Thoracic aorta (tissue), 2 donors: ENCODE measurements at regions not wholly inside any gene's neighbourhood (a gene's known extent, or its start where the extent isn't known, plus 50 kb on each side); places are given as distances from the start of the nearest gene placed in this dataset.

ENCODE experiments used
- ATAC-seq: fragments of 150-250 bp; one replicate; pipeline ENCODE4 v1.8.0; 2017; ENCODE audit warnings: low read depth; ENCODE audit not compliant: insufficient number of reproducible peaks, low FRiP score
- DNase-seq: peaks from one replicate; pipeline ENCODE4 v3.0.0-alpha.2; 2020; ENCODE audit warnings: low spot score
- H3K27ac ChIP-seq, 2 donors: fragments of 200-600 bp; sonication (generic); 1 replicate in 1 of 2; 2 replicates in 1 of 2; pipeline ENCODE4 v1.5.1; 2016; ENCODE audit warnings: mild to moderate bottlenecking in 2 of 2, moderate library complexity in 2 of 2
- H3K27me3 ChIP-seq: fragments of 200-600 bp; sonication (generic); replicated peaks from 2 replicates; pipeline ENCODE4 v1.6.0; 2016; ENCODE audit warnings: mild to moderate bottlenecking; ENCODE audit not compliant: insufficient read depth
- H3K36me3 ChIP-seq: fragments of 200-600 bp; sonication (generic); one replicate; pipeline ENCODE4 v1.5.1; 2016
- H3K4me1 ChIP-seq, 2 donors: fragments of 200-600 bp; sonication (generic); 1 replicate in 1 of 2; 2 replicates in 1 of 2; pipeline versions ENCODE4 v1.5.1 to v1.6.0; 2016; ENCODE audit warnings: low read depth in 2 of 2, mild to moderate bottlenecking in 1 of 2; ENCODE audit not compliant: control insufficient read depth in 1 of 2
- H3K4me3 ChIP-seq: fragments of 200-600 bp; sonication (generic); 2 replicates; pipeline ENCODE4 v1.5.1; 2016; ENCODE audit warnings: mild to moderate bottlenecking
- H3K9me3 ChIP-seq: fragments of 200-600 bp; sonication (generic); 2 replicates; pipeline ENCODE4 v1.5.1; 2016
- CTCF ChIP-seq: fragments of 200-600 bp; sonication (generic); IDR thresholded peaks from one replicate; pipeline ENCODE4 v1.5.1; 2019; ENCODE audit warnings: antibody characterized with exemption

GRCh38 chr10:130877126-130877525, 434.4 kb downstream of the TCERG1L start:
- DNase-seq (no peak), ATAC-seq (no peak)
- Histone ChIP-seq H3K4me3 (no peak overlapping the region), H3K4me1 (no peaks in the 10 kb centered on the region), H3K27ac (no peak overlapping the region), H3K9me3 (no peaks in the 10 kb centered on the region), H3K36me3 (no peaks in the 10 kb centered on the region), H3K27me3 (no peaks in the 10 kb centered on the region)
- TF ChIP-seq CTCF: no peak

GRCh38 chr10:130878131-130878530, 433.4 kb downstream of the TCERG1L start:
- no peak overlapping the region for H3K4me3 ChIP-seq
- no peak for TF ChIP-seq CTCF
- no peaks in the 10 kb centered on the region for H3K36me3 ChIP-seq
- ATAC-seq (no peak), DNase-seq (no peak)
- H3K9me3 ChIP-seq: no peaks in the 10 kb centered on the region
- H3K4me1 ChIP-seq: no peaks in the 10 kb centered on the region
- H3K27ac ChIP-seq: no peak overlapping the region
- H3K27me3 ChIP-seq: no peaks in the 10 kb centered on the region

GRCh38 chr10:130882906-130883305, 428.6 kb downstream of the TCERG1L start:
- no peak overlapping the region for H3K4me3 ChIP-seq
- H3K27me3 ChIP-seq: no peaks in the 10 kb centered on the region
- H3K27ac ChIP-seq: no peak overlapping the region
- H3K4me1 ChIP-seq: no peaks in the 10 kb centered on the region
- no peaks in the 10 kb centered on the region for H3K36me3 ChIP-seq
- TF ChIP-seq CTCF: no peak
- no peaks in the 10 kb centered on the region for H3K9me3 ChIP-seq
- ATAC-seq (no peak), DNase-seq (no peak)

GRCh38 chr10:130884456-130884855, 427.1 kb downstream of the TCERG1L start:
- ATAC-seq (no peak), DNase-seq (no peak)
- no peak for TF ChIP-seq CTCF
- H3K4me1 ChIP-seq: no peaks in the 10 kb centered on the region
- no peaks in the 10 kb centered on the region for H3K36me3 ChIP-seq
- no peaks in the 10 kb centered on the region for H3K9me3 ChIP-seq
- no peak overlapping the region for H3K4me3 ChIP-seq
- no peak overlapping the region for H3K27ac ChIP-seq
- no peaks in the 10 kb centered on the region for H3K27me3 ChIP-seq

- Histone ChIP-seq H3K9me3 (no peaks in the 10 kb centered on the region), H3K27me3 (no peaks in the 10 kb centered on the region)
- ATAC-seq: no peak
Observed at GRCh38 chr10:130885021-130885655, 426.4 kb downstream of the TCERG1L start.

More at GRCh38 chr10:130885021-130885655, 426.4 kb downstream of the TCERG1L start:
- Histone ChIP-seq H3K4me3 (no peak overlapping the region), H3K36me3 (no peaks in the 10 kb centered on the region), H3K27ac (no peak overlapping the region), H3K4me1 (no peaks in the 10 kb centered on the region)
- DNase-seq: no peak
- TF ChIP-seq CTCF: no peak
